BLaER1 treated with 17β-estradiol and CSF1 and Interleukin-3, amounts not matched to agents 10 nM and 100 nM (cell line): ENCODE measurements at regions not wholly inside any gene's neighbourhood (a gene's known extent, or its start where the extent isn't known, plus 50 kb on each side); places are given as distances from the start of the nearest gene placed in this dataset.

ENCODE experiments used
- H3K27ac ChIP-seq, 11 experiments: shearing (Covaris generic); formaldehyde crosslinking; 2 replicates each; pipeline ENCODE4 v1.8.1; 2022
- H3K27me3 ChIP-seq, 11 experiments: shearing (Covaris generic); formaldehyde crosslinking; 2 replicates each; pipeline ENCODE4 v1.8.1; 2022
- H3K36me3 ChIP-seq, 11 experiments: shearing (Covaris generic); formaldehyde crosslinking; 2 replicates each; pipeline ENCODE4 v1.8.1; 2022
- H3K4me1 ChIP-seq, 10 experiments: shearing (Covaris generic); formaldehyde crosslinking; 2 replicates each; pipeline ENCODE4 v1.8.1; 2022
- H3K4me2 ChIP-seq, 11 experiments: shearing (Covaris generic); formaldehyde crosslinking; 2 replicates each; pipeline ENCODE4 v1.8.1; 2022
- H3K4me3 ChIP-seq, 10 experiments: shearing (Covaris generic); formaldehyde crosslinking; 2 replicates each; pipeline ENCODE4 v1.8.1; 2022
- H3K9ac ChIP-seq, 11 experiments: shearing (Covaris generic); formaldehyde crosslinking; 2 replicates each; pipeline ENCODE4 v1.8.1; 2022
- H3K9me3 ChIP-seq, 11 experiments: shearing (Covaris generic); formaldehyde crosslinking; replicated peaks in 1 of 11; 2 replicates each; pipeline ENCODE4 v1.8.1; 2022
- H4K20me1 ChIP-seq, 11 experiments: shearing (Covaris generic); formaldehyde crosslinking; 2 replicates each; pipeline ENCODE4 v1.8.1; 2022
- Cebpa-rat ChIP-seq, 11 experiments: shearing (Covaris generic); IDR thresholded peaks; 2 replicates each; pipeline ENCODE4 v1.8.1; 2022

DNA sequence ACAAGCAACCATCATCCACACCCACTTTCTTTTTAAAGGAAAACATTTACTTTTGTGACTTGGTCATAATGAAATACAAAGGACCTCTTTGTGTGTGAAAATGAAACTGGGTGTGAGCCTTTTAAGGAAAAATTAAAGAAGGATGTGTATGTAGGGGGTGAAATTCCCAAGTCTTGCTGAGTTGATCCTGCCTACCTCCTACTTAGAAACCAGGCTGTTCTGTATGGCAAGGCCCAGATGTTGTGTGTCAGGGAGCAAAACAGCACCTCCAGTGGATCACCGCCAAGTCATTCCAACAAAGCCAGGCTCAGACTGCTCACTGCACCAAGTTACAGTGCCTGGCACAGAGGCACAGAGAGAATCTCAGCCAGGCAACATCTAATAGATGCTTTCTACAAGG is 198.5 kb upstream of the FBN2 start:
- no peaks in the 10 kb centered on the region for H3K27me3 ChIP-seq
- no peaks in the 10 kb centered on the region for H3K36me3 ChIP-seq
- no peaks in the 10 kb centered on the region for H3K9me3 ChIP-seq
- H4K20me1 ChIP-seq = no peaks in the 10 kb centered on the region
- TF ChIP-seq Cebpa-rat (IDR thresholded peaks at IDR 0.05) = no peak
- no peaks in the 10 kb centered on the region for H3K4me1 ChIP-seq
- H3K4me2 ChIP-seq = no peak overlapping the region
- no peak overlapping the region for H3K9ac ChIP-seq
- no peak overlapping the region for H3K27ac ChIP-seq
- no peak overlapping the region for H3K4me3 ChIP-seq

GRCh38 chr5:128749136-128749898 is 211.3 kb upstream of the FBN2 start:
- Histone ChIP-seq H3K9me3 (no peaks in the 10 kb centered on the region), H3K36me3 (no peaks in the 10 kb centered on the region), H3K4me1 (no peaks in the 10 kb centered on the region), H4K20me1 (no peaks in the 10 kb centered on the region), H3K27me3 (no peaks in the 10 kb centered on the region), H3K4me2 (no peak overlapping the region), H3K4me3 (no peak overlapping the region), H3K9ac (no peak overlapping the region), H3K27ac (no peak overlapping the region)
- no peak for TF ChIP-seq Cebpa-rat (IDR thresholded peaks at IDR 0.05)

- Histone ChIP-seq H3K4me3 (no peak overlapping the region), H3K27ac (no peak overlapping the region), H3K9me3 (no peaks in the 10 kb centered on the region), H3K9ac (no peak overlapping the region), H3K4me1 (no peaks in the 10 kb centered on the region), H4K20me1 (no peaks in the 10 kb centered on the region), H3K36me3 (no peaks in the 10 kb centered on the region), H3K27me3 (no peaks in the 10 kb centered on the region), H3K4me2 (no peak overlapping the region)
- TF ChIP-seq Cebpa-rat (IDR thresholded peaks at IDR 0.05) = no peak
These were observed 212.1 kb upstream of the FBN2 start for GRCh38 chr5:128750155-128750554.

- Histone ChIP-seq H4K20me1 (no peaks in the 10 kb centered on the region), H3K4me2 (no peak overlapping the region)
- no peak for TF ChIP-seq Cebpa-rat (IDR thresholded peaks at IDR 0.05)
These were observed 207.9 kb upstream of the SLC27A6 start for GRCh38 chr5:128757196-128757959.

DNA sequence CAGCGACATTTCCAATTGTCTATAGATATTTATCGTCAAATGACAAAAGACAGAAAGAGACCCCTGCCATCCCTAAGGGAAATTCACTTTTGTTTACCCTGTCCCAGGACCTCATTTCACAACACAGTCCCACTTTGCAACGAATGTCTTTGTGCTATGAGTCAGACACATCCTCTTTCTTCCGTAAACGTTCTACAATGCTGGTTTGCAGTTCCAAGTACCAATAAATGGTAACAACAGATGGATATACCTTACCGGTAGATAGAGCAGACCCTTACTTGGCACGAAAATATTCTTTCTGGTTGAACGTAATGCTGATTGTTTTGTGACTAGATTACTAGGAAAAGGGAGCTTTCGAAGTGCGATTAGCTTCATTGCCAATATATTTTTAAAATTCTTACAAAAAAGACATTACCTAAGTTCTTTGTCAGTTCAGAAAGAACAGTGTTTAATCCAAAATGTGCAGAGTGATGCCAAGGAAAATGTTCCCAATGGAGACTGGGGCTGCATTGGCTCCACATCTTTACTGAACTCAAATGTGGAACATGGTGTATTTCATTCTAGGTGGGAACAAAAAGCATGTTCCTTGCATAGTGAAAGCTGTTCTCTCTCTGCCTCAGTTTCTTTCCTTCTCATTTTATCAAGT is 202.5 kb upstream of the SLC27A6 start:
- H3K27ac ChIP-seq = no peak overlapping the region
- H3K4me3 ChIP-seq = no peak overlapping the region
- peaks cover 0 to 7% (median 4%) of the 10 kb centered on the region in 11 experiments; a peak in 7 of 22 replicates for H3K9me3 ChIP-seq
- no peak overlapping the region for H3K9ac ChIP-seq
- TF ChIP-seq Cebpa-rat (IDR thresholded peaks at IDR 0.05) = no peak
- H3K4me2 ChIP-seq = peak overlapping the region in 2 of 11 experiments; percentile 0 to 40; a peak in 5 of 22 replicates
- H3K27me3 ChIP-seq = no peaks in the 10 kb centered on the region; a peak in 1 of 22 replicates
- H3K36me3 ChIP-seq = no peaks in the 10 kb centered on the region
- no peaks in the 10 kb centered on the region for H4K20me1 ChIP-seq
- H3K4me1 ChIP-seq = peaks cover 21 to 46% (median 34%) of the 10 kb centered on the region in 10 experiments

More at GRCh38 chr5:128757196-128757959, 207.9 kb upstream of the SLC27A6 start:
- Histone ChIP-seq H3K36me3 (no peaks in the 10 kb centered on the region), H3K4me1 (peaks cover 0 to 2% (median under 1%) of the 10 kb centered on the region in 10 experiments; a peak in 3 of 20 replicates), H3K9me3 (peaks cover 0 to 6% (median 4%) of the 10 kb centered on the region in 11 experiments; a peak in 4 of 22 replicates), H3K9ac (no peak overlapping the region), H3K27me3 (no peaks in the 10 kb centered on the region), H3K4me3 (no peak overlapping the region), H3K27ac (no peak overlapping the region)

DNA sequence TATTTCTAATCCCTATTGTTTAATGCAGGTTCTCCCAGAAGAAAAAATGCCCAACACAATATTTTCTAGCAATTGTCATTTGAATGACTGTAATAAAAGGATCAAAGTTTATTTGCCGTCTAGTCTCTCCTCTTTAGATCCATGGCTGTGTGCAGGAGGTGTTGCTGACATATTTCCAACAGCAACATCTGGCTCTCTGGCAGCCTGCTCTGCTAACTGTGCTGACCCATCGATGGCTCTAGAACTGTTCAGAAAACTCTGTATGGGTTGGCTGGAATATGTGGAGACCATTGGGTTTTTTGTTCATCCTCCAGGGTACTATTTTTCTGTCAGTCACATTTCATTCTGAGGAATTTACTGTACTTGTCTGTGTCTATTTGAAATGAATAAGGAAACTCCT is 202.0 kb upstream of the SLC27A6 start:
- H3K9ac ChIP-seq = no peak overlapping the region
- H3K27ac ChIP-seq = no peak overlapping the region
- no peaks in the 10 kb centered on the region for H4K20me1 ChIP-seq
- H3K27me3 ChIP-seq = no peaks in the 10 kb centered on the region; a peak in 1 of 22 replicates
- peaks cover 0 to 11% (median 6%) of the 10 kb centered on the region in 11 experiments; a peak in 9 of 22 replicates for H3K9me3 ChIP-seq
- TF ChIP-seq Cebpa-rat (IDR thresholded peaks at IDR 0.05) = no peak
- H3K4me3 ChIP-seq = no peak overlapping the region
- H3K4me2 ChIP-seq = peak overlapping the region in 9 of 11 experiments; percentile 16 to 76 (median 50); a peak in 6 of 22 replicates
- no peaks in the 10 kb centered on the region for H3K36me3 ChIP-seq
- H3K4me1 ChIP-seq = peaks cover 21 to 46% (median 34%) of the 10 kb centered on the region in 10 experiments

DNA sequence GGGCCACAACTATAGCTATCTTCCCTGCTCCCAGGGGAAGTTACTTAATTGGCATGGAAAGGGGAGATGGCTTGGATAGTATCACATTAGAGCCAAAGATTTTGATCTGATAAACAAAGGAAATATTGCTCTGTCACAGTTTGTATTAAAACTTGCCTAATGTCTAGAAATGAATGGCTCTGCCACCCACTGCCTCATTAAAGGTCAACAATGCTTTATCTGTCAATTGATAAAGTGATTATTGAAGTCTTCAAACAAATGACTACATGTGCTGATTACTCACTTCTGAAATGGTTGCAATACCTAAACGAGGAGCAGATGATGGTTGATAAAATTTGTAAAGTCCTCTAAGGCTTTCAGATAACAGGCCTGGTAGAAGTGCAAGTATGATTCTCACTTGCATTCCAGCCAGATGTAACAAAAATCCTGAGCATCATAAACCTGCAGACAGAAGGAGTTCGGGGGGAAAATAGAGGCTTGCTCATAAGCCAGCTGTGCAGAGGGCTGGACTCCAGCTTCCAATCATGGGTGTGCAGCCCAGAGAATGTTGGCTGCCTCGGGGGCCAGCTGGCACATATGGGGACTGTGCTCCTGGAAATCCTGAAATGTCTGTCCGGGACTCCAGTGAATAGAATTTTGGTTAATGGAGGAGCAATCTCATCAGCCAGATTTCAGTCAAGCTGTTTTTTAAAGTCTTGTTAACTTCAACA is 200.5 kb upstream of the SLC27A6 start:
- no peak for TF ChIP-seq Cebpa-rat (IDR thresholded peaks at IDR 0.05)
- peaks cover 0 to 17% (median 6%) of the 10 kb centered on the region in 11 experiments; a peak in 10 of 22 replicates for H3K9me3 ChIP-seq
- no peaks in the 10 kb centered on the region; a peak in 1 of 22 replicates for H3K27me3 ChIP-seq
- peak overlapping the region; percentile 43 to 76 (median 68); a peak in 21 of 22 replicates for H3K4me2 ChIP-seq
- no peak overlapping the region for H3K4me3 ChIP-seq
- H3K27ac ChIP-seq = peak overlapping the region in 4 of 11 experiments; percentile 14 to 35 (median 20); a peak in 6 of 22 replicates
- no peak overlapping the region for H3K9ac ChIP-seq
- H3K4me1 ChIP-seq = peaks cover 27 to 59% (median 44%) of the 10 kb centered on the region in 10 experiments
- no peaks in the 10 kb centered on the region for H3K36me3 ChIP-seq
- no peaks in the 10 kb centered on the region for H4K20me1 ChIP-seq

GRCh38 chr5:128765448-128766061 is 199.7 kb upstream of the SLC27A6 start:
- H3K4me1 ChIP-seq = peaks cover 35 to 67% (median 52%) of the 10 kb centered on the region in 10 experiments
- H3K4me2 ChIP-seq = peak overlapping the region in 10 of 11 experiments; percentile 43 to 76 (median 68); a peak in 19 of 22 replicates
- H4K20me1 ChIP-seq = no peaks in the 10 kb centered on the region
- H3K27me3 ChIP-seq = no peaks in the 10 kb centered on the region; a peak in 1 of 22 replicates
- peaks cover 0 to 12% (median 5%) of the 10 kb centered on the region in 11 experiments; a peak in 7 of 22 replicates for H3K9me3 ChIP-seq
- H3K4me3 ChIP-seq = no peak overlapping the region
- H3K9ac ChIP-seq = no peak overlapping the region
- H3K36me3 ChIP-seq = no peaks in the 10 kb centered on the region
- TF ChIP-seq Cebpa-rat (IDR thresholded peaks at IDR 0.05) = 0 out of 22 replicates have a peak, but pooled peaks of 2 of the 11 experiments have one; percentile 12 to 53
- H3K27ac ChIP-seq = peak overlapping the region in 5 of 11 experiments; percentile 14 to 50 (median 35); a peak in 8 of 22 replicates
